Effector memory CD4-positive, alpha-beta T cell (primary cell): ENCODE measurements at regions not wholly inside any gene's neighbourhood (a gene's known extent, or its start where the extent isn't known, plus 50 kb on each side); places are given as distances from the start of the nearest gene placed in this dataset.

ENCODE experiments used
- DNase-seq, 3 donors: peaks; one replicate each; pipeline ENCODE4 v3.0.0-alpha.2; 2020
- H3K27ac ChIP-seq: 2 replicates; pipeline ENCODE4 v1.7.0; 2013; ENCODE audit warnings: mild to moderate bottlenecking, low read length, moderate library complexity; ENCODE audit not compliant: insufficient read depth, poor library complexity, severe bottlenecking
- H3K27me3 ChIP-seq: replicated peaks from 2 replicates; pipeline ENCODE4 v1.7.0; 2013; ENCODE audit warnings: mild to moderate bottlenecking, low read length; ENCODE audit not compliant: insufficient read depth, control insufficient read depth, poor library complexity, severe bottlenecking
- H3K36me3 ChIP-seq: 2 replicates; pipeline ENCODE4 v1.7.0; 2013; ENCODE audit warnings: mild to moderate bottlenecking, low read length, moderate library complexity; ENCODE audit not compliant: control insufficient read depth, insufficient read depth
- H3K4me1 ChIP-seq: 2 replicates; pipeline ENCODE4 v1.7.0; 2013; ENCODE audit warnings: low read length, mild to moderate bottlenecking; ENCODE audit not compliant: control insufficient read depth, insufficient read depth, poor library complexity, severe bottlenecking
- H3K4me3 ChIP-seq: 2 replicates; pipeline ENCODE4 v1.7.0; 2013; ENCODE audit warnings: low read length, low read depth, mild to moderate bottlenecking; ENCODE audit not compliant: insufficient read depth, poor library complexity, severe bottlenecking
- H3K9me3 ChIP-seq: 2 replicates; pipeline ENCODE4 v1.7.0; 2013; ENCODE audit warnings: mild to moderate bottlenecking, low read length, moderate library complexity; ENCODE audit not compliant: control insufficient read depth

DNA sequence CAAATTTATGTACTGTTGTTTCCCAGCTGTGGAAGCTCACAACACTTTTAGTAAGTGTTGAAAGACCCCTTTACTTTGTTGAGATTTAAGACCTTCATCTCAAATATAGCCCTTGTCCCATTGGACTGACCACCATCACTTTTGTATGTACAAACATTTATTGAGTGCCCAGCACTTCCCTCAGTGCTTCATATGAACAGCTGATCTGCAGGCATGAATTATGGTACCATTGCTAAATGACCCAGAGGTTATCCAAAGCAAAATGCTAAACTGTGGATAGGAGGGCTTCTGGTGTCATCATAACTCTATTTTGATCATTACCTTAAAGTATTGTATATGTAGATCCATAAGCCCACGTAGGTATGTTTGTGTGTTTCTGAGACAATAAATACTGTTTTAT lies 285.7 kb upstream of the RGS6 start:
- Histone ChIP-seq H3K4me3 (no peak overlapping the region), H3K27me3 (no peaks in the 10 kb centered on the region), H3K9me3 (no peaks in the 10 kb centered on the region), H3K27ac (no peak overlapping the region), H3K4me1 (no peaks in the 10 kb centered on the region), H3K36me3 (peaks cover 12% of the 10 kb centered on the region)
- no peak for DNase-seq

DNA sequence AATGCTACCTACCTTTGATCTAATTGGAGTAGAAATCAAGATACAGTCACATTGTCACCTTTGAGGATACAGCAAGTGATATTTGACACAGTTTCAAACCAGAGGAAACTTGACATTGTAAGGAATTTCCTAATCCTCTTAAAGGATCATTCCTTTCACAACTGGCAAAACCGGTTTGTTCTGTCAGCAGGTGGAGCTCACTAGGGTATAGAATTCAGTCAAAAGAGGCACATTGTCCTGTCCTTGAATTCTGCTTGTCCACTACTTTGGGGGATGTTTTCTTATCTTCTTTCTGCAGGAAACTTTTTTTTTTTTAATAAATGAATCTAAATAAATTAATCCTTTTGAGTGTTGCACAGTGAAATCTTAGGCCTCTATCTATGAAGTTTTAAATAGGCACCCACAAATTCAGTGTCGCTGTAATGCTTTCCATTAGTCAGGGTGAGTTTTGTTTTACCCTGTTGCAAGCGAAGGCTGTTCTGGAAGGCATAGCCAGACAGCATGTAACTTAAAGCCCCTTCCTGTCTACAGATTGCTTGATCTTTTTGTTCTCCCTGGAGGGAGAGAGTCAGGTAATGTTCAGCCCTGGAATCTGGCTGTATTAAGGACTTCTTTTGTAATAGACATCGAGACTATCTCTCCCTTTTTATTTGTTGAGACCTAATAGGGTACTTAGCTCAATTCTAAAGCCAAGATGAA lies 285.0 kb upstream of the RGS6 start:
- Histone ChIP-seq H3K9me3 (no peaks in the 10 kb centered on the region), H3K36me3 (peaks cover 15% of the 10 kb centered on the region), H3K27me3 (no peaks in the 10 kb centered on the region), H3K27ac (no peak overlapping the region), H3K4me3 (no peak overlapping the region), H3K4me1 (no peaks in the 10 kb centered on the region)
- DNase-seq = no peak

DNA sequence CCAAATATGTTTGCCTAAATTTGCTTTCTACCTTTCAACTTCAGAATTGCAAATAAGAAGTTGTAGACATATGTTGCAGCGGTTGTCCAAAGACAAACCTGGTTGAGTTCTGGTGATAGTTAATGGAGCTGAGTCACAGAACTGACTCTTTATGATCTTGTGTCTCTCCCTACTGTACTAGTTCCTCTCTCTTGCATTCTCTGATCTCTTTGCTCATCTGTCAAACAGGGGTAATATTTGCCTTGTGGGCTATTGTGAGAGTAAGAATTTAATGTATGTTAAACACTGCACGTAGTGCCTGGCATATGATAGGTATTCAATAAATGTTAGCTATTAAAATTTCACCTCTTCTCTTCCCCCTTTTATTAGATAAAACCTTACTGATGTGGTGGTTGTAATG lies 283.5 kb upstream of the RGS6 start:
- no peak for DNase-seq
- H3K9me3 ChIP-seq = no peaks in the 10 kb centered on the region
- H3K4me1 ChIP-seq = no peaks in the 10 kb centered on the region
- H3K36me3 ChIP-seq = peaks cover 21% of the 10 kb centered on the region
- no peaks in the 10 kb centered on the region for H3K27me3 ChIP-seq
- no peak overlapping the region for H3K27ac ChIP-seq
- no peak overlapping the region for H3K4me3 ChIP-seq

DNA sequence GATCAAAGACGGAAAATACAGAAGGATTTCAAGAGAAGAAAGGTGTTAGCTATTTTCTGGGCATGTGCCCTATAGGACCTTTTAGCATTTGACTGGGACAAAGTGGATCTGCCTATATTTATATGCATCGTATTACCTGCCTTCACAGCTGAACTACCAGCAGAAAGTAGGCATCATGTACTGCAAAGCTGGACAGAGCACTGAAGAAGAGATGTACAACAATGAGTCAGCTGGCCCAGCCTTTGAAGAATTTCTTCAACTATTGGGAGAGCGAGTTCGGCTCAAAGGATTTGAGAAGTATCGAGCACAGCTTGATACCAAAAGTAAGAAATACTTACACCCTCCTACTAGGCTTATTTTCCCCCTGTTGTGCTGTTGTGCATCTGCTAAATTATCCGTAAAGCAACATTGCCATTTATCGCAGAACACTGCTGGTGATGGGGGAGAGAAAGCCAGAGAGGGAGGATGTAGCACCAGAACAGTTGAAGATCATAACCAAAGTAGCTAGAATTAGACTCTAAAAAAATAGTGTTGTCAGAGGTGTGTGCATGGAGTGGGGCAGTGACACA lies 282.0 kb upstream of the RGS6 start:
- Histone ChIP-seq H3K4me3 (no peak overlapping the region), H3K4me1 (no peaks in the 10 kb centered on the region), H3K36me3 (peaks cover 21% of the 10 kb centered on the region), H3K27ac (no peak overlapping the region), H3K27me3 (no peaks in the 10 kb centered on the region), H3K9me3 (no peaks in the 10 kb centered on the region)
- no peak for DNase-seq

DNA sequence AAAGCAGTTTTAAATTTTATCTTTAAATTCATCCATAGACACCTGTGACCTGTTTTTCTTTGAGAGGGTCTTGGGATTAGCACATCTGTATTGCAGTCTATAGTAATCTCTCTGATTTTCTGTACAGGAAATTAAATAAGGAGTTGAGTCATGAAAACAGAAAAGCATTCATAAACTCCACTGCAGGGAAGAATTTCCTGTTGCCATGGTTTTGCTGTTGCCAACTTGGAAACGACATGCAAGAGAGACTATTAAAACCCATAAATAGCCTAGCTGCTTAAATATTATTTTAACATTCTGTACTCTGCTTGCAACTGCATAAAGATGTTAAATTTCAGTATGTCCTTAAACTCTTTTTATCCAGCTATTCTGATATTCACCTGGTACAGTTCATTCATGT lies 281.0 kb upstream of the RGS6 start:
- H3K36me3 ChIP-seq = peaks cover 21% of the 10 kb centered on the region
- DNase-seq = no peak
- no peaks in the 10 kb centered on the region for H3K27me3 ChIP-seq
- H3K4me3 ChIP-seq = no peak overlapping the region
- no peak overlapping the region for H3K27ac ChIP-seq
- no peaks in the 10 kb centered on the region for H3K9me3 ChIP-seq
- H3K4me1 ChIP-seq = no peaks in the 10 kb centered on the region

DNA sequence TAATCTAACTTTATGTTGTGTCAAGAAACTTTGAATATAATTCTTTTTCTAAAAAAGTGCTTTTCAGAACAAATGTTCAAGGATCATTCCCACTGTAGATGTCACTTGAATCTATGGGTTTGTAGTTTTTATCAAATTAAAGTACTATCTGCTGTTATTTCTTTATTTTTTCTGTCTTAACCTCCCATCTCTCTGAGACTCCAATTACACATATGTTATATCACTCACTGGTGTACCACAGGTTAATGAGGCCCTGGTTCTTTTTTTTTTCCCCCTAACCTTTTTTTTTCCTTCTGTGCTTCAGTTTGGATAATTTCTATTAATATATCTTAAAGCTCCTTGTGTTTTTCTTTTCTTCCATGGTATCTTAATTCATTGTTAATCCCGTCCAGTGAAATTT lies 279.9 kb upstream of the RGS6 start:
- no peaks in the 10 kb centered on the region for H3K4me1 ChIP-seq
- no peak overlapping the region for H3K4me3 ChIP-seq
- H3K27me3 ChIP-seq = no peaks in the 10 kb centered on the region
- no peak for DNase-seq
- no peak overlapping the region for H3K27ac ChIP-seq
- H3K9me3 ChIP-seq = no peaks in the 10 kb centered on the region
- H3K36me3 ChIP-seq = peaks cover 21% of the 10 kb centered on the region

DNA sequence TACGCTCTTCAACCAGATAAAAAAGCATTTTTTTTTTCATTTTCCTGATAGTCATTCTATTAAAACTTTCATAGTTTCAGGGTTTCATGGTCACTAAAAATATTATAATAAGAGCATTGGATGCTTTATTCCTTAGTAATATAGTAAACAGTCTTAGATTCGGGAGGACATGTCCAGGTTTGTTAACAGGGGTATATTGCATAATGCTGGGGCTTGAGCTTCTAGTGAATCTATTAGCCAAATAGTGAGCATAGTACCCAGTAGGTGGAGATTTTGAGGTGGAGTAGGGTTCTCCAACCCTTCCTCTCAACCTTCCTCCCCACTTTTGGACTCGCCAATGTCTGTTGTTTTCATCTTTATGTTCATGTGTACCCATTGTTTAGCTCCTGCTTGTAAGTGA lies 277.4 kb upstream of the RGS6 start:
- Histone ChIP-seq H3K27ac (no peak overlapping the region), H3K4me1 (no peaks in the 10 kb centered on the region), H3K4me3 (no peak overlapping the region), H3K36me3 (peaks cover 21% of the 10 kb centered on the region), H3K27me3 (no peaks in the 10 kb centered on the region), H3K9me3 (no peaks in the 10 kb centered on the region)
- DNase-seq = no peak

DNA sequence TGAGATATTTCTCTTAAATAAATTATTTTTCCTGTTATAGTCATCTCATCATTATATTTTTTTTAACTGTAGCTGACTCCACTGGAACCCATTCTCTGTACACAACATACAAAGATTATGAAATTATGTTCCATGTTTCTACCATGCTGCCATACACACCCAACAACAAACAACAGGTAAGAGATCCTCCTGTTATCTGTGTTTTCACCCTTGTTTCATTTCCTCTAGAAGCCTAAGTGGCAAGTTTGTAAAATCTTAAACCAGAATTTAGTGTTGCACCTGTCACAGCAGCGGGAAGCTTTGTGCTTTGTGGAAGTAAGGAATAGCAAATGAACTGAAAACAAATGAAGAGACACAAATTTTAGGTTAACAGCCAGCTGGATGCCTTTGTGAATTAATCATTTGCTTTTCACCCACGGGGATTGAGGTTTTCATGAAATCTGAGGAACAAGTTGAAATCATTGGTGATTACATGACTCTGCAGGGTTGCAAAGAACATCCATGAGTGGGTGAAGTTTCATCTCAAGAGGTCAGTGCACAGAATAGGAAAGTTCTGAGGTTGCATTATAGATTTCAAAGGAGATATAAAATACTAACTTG lies 273.9 kb upstream of the RGS6 start:
- DNase-seq = no peak
- Histone ChIP-seq H3K36me3 (peaks cover 8% of the 10 kb centered on the region), H3K4me1 (no peaks in the 10 kb centered on the region), H3K9me3 (no peaks in the 10 kb centered on the region), H3K27ac (no peak overlapping the region), H3K4me3 (no peak overlapping the region), H3K27me3 (no peaks in the 10 kb centered on the region)

DNA sequence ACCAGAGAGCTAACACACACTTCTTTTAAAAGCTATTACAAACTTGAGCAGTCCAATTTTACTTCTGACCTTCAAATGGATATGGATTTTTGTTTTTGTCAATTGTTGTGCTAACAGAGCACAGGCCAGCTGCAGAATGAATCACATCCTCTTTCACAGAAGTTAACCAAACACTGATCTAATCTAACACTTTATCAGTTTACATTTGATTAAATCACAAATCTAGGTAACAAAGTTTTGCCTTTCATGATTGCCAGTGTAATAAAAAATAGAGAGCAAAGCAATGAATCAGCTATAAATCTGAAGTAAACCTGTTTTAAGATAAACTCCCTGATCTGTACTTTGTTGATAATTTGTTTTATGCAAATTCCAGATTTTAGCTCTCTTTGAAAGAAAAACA lies 273.1 kb upstream of the RGS6 start:
- H3K4me3 ChIP-seq = no peak overlapping the region
- H3K36me3 ChIP-seq = peaks cover 8% of the 10 kb centered on the region

DNA sequence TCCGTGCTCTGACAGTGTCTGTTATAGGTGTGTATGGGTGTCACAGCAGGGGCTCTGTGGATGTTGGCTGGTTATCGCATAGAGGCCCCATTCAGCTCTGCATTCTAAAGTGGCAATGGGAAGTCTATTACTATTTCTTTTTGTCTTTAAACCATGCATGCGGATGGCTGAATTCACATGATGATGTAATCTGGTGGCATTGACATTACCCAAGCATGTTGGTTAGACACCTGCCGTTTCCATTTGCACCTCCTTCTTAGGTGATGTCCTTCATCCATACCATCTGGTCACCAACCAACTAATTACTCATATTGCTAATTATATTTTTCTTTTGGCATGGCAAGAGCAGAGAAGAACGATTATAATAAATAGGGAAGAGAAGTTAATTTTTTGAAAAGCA lies 270.8 kb upstream of the RGS6 start:
- Histone ChIP-seq H3K27ac (no peak overlapping the region), H3K4me1 (no peaks in the 10 kb centered on the region), H3K4me3 (no peak overlapping the region), H3K27me3 (no peaks in the 10 kb centered on the region), H3K36me3 (peaks cover 8% of the 10 kb centered on the region), H3K9me3 (no peaks in the 10 kb centered on the region)
- no peak for DNase-seq

More for the DNA sequence above, 273.1 kb upstream of the RGS6 start:
- Histone ChIP-seq H3K27me3 (no peaks in the 10 kb centered on the region), H3K27ac (no peak overlapping the region), H3K9me3 (no peaks in the 10 kb centered on the region), H3K4me1 (no peaks in the 10 kb centered on the region)
- DNase-seq = no peak
